Stimulated activated CD4-positive, alpha-beta T cell treated with anti-CD3 and anti-CD28 coated beads, Interleukin-12 subunit alpha, Interleukin-12 subunit beta, amount 100 ng/mL, for 48 hours (primary cell): ENCODE measurements at regions not wholly inside any gene's neighbourhood (a gene's known extent, or its start where the extent isn't known, plus 50 kb on each side); places are given as distances from the start of the nearest gene placed in this dataset.

Experiments used
- DNase-seq, 3 donors: peaks; one replicate each; pipeline ENCODE4 v3.0.0-alpha.2; 2020; ENCODE audit warnings: low read depth in 2 of 3, low spot score in 1 of 3

DNA sequence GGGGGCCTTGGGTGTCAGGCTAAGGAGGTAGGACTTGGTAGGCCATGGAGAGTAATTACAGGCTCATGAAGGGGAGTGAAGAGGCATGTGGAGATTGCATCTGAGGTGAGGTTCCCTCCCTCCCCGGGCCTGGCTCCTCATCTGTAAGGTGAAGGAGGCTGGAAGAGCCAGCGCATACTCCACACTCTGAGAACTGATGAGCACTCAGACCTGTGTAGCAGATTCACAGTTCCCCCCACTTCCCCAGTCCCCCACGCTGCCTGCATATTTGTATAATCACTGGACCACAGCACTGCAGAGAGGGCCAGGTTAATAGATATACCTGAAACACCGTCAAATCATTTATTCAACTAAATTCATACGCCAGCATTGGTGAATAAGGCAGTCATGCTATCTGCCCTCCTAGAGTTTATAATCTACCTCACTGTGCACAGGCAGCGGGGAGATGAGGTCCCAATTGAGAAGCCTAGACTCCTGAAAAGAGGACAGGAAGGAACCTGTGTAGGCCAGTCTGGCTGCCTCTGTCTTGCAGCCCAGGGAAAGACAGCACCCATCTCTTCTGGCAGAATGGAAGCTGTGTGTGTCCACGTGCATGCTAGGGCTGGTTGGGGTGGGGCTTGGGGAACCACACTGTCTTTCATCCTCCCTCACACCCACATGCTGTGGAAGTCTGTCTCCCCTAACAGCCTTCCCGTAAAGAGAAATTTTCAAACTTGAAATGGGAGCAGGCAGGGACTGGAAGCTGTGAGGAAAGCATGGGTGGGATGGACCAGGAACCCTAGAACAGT lies 110.6 kb upstream of the ATP1A1 start:
- DNase-seq, result no peak

DNA sequence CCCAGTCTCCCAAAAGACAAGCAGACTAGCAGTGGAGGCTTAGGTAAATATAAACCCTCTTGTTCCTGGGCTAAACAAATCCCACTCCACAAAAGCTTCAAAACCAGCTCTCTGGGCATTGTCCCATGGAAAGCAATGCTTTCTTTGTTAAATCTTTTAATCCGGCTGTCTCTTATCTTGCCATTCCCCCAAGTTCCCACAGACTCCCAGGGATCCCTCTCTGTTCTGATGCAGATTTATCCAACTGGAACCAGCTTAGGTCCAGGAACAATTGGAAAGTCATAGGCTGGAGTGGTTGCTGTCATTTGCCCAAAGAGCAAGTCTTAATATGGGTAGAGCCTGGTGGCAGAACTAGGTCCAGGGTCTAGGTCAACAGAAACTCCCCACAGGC lies 110.1 kb upstream of the ATP1A1 start:
- DNase-seq, result no peak

DNA sequence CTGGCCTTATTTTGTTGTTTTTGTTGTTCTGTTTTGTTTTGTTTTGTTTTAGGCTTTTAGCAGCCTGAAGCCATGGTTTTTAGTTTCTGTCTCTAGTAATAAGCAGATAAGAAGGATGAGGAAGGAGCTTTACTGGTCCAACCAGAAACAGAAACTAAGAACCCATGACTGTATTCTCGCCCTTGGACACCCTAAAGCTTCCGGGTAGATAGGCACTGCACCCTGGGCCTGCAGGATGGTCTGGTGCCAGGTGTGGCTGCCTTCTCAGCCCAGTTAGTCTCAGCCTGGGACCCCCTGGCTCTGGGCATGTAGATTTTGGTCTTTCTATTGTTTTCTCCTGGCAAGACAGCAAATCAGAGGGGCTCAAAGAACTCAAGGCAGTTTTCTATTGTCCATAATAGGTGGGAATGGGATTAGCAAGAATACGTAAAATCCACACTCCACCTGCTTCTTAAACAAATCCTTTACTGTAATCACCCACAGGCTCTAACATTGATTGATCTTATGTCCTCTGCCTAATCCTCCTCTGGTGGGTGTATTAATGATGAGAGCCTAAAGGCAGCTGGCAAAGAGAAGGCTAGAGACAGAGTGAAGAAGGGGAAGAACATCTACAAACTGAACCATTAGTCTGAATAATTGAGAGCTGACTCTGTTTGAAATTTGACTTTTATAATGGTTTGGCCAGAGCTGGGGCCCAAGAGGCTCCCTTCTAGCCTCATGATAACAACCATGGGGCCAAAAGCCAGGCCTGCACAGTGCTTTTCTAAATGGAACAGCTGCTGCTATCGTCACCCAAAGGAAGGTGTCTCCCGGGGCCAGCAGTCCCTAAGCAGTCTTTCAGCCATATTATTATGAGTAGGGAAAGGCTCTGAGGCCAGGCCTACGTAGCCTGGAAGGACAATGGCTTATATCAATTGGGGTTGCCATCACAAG lies 106.8 kb upstream of the ATP1A1 start:
- no peak for DNase-seq

DNA sequence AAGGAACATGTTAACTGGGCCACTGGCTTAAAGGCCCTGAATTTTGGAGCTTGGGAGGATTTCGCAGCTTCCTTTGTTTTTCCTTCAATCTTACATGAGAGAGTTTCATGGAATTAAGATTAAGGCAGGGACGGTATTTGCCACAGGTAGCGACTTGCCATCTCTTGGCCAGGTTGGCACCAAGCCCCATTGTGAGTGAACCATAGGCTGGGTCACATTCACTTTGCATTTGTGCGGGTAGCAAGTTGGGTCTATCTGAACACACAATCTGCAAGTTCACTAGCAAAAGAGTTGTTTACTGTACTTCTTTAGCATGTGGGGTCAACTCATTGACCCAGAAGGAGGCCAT lies 106.2 kb upstream of the ATP1A1 start:
- no peak for DNase-seq

DNA sequence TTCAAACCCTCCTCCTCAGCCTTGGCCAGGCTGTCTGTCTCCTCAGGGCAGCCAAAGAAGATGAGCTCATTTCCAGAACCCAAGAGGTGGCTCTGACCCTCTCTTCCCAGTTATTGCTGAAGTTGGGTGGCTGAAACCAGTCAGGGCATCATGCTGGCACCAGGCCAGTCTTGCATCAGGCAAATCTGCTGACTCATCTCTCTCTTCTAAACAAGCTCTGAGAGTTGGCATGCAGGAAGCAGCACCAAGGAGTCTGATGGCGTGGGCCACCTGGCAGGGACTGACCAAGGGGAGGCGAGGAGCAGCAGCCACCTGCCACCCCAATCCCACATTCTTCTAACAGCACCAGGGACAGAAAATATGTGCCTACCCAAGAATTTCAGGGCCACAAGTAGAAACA lies 104.8 kb upstream of the ATP1A1 start:
- peak in 1 of 3 donors; percentile 9 for DNase-seq

DNA sequence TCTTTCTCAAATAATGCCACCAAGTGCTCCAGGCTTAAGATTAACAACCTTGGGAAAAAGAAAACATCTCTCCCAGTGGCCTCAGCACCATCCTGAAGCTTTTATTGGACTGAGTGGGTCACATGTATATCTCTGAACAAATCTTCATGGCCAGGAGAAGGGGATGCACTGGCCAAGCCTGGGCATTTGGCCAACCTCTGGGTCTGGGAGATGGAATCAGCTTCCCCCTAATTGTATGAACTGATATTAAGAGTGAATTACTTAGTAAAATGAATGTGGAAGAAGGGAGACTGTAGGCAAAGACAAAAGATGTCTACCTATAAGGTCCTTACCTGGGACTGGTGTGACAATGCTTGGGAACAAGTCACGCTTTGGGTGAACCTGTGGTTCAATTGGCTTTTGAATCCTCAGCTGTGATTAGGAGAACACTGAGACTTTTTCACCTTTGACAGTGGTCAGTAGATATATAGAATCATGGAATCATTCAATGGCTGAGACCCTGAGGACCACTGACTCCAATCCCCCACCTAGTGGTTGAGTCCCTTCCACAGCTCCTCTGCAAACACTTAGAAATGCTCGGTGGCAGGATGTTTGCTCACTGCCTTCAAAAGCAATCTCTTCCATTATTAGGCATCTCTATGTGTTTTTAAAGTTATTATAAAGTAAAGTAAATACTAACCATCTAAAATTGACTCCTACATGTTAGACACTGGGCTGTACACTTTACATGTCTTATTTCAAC lies 102.6 kb upstream of the ATP1A1 start:
- DNase-seq, result no peak

DNA sequence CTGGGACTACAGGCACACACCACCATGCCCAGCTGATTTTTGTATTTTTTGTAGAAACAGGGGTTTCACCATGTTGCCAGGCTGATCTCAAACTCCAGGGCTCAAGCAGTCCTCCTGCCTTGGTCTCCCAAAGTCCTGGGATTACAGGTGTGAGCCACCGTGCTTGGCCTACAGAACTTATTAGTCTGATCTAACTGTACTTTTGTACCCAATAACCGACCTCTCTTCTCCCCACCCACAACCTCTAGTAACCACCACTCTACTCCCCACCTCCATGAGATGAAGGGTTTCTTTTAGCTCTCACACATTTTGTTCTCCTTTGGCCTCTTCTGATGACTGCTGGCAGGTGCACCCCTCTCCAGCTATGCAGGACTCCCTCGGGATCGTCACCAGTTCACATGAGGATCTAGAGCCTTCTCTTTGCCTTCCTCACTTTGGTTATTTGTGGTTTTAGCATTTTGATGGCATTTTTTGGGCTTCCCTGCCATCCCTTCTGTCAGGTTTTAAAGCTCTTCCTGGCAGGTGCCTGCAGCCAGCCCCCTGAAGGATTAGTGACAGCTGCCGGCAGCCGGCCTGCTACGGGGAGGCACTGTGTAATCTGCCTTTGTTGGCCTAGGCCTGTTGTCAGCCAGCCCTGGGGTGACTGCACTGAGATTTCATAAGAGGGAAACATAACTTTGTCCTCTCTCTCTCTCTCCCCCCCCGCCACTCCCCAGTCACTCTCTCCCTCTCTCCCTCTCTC lies 99.8 kb upstream of the ATP1A1 start:
- DNase-seq, result no peak

DNA sequence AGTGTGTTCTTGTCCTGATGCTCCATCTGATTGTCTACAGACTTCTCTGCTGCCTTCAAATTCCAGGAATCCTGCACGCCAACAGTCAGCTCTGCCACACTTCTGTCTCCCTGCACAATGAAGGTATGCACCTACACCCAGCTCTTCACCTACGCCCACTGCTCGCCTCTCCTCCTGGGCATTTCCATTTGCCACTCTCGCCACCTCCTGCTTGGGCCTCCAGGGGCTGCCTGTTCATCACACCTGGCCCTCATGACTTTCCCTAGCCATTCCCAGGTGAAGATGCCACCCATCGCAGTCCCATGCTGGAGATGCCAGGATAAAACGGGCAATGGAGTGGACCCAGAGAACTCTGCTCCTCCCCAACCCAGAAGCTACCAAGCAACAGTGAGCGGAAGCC lies 96.5 kb upstream of the ATP1A1 start:
- DNase-seq, result no peak

DNA sequence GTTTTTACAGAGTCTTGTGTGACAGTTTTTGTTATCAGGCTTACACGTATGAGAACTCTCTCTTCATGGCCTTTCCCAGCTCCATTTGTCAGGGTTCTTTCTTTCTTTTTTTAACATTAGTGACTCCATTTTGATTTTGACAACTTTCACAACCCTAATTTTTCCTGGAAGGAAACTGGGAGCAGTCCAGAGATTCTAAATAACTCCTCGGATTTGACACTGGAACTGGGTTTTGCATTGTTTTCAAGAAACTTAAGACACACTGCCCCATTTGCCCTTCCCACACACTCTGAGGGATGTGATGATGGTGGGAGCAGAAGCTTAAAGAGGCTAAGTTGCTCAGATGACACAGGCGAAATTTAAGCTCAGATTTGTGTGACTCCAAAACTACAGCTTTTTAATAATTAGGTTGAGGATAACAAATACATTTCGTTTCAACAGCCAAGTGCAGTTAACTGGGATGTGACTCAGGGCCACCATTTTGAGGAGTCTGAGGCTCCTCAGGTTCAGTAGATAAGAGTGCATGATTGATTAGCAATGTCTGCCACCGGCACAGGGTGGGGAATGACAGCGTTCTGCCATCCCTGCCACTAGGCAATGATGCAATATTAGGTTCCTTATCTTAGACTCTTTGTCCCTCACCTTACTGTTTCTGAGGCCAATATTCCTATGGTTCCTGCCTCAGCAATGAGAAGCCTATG lies 95.1 kb upstream of the ATP1A1 start:
- DNase-seq, result no peak

DNA sequence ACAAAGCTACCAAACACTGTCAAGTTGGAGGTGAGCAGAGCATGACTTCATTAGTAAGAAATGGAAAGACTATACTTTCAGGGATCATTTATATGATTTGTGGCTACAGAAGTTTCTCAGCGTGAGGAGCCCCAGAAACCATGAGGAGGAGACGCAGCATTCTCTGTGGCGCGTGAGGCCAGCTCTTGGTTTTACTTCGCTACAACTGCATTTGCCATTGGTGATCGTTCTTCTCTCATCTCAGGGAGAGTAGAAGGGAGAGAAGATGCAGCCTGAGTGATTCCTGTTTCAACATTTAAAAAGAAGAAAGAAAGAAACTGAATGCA lies 94.5 kb upstream of the ATP1A1 start:
- no peak for DNase-seq

DNA sequence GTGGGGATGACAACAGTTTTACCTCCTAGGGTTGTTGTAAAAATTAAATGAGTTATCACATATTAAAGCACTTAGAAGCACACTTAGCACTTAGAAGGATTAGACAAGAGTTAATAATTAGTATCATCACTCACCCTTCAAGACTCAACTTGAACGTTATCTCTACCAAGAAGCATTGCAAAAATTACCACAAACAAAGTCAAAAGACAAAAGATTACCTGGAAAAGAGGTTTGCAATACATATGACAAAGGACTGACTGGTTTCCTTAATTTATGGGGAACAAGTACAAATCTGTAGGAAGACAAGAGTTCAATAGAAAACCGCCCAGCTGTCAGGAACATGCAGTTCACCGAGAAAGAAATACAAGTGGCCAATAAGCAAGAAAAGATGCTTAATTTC lies 93.3 kb upstream of the ATP1A1 start:
- no peak for DNase-seq

DNA sequence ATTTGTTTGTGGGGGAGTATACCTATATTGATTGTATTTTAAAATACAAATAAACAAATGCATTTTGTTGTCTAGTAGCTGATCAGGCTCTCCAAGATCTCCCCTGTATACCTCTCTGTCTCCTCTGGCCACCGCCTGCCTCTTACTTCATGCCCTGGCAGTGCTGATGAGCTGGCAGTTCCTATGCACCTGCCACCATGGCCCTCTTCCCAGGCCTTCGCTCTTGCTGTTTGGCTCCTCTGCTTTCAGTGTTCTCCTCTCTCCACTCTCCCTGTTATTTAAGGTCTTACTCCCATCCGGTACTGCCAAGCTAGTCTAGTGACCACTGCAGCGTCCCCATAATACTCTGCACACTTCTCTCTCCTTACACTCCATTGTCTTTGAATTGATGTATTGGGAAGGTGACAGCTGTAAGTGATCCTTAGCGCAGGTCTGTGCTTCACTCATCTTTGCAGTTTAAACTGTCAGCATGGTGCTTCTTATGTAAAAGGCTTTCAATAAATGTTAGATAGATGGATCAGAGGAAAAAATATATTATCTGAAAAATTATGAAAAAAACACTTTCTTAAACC lies 88.1 kb upstream of the ATP1A1 start:
- no peak for DNase-seq

DNA sequence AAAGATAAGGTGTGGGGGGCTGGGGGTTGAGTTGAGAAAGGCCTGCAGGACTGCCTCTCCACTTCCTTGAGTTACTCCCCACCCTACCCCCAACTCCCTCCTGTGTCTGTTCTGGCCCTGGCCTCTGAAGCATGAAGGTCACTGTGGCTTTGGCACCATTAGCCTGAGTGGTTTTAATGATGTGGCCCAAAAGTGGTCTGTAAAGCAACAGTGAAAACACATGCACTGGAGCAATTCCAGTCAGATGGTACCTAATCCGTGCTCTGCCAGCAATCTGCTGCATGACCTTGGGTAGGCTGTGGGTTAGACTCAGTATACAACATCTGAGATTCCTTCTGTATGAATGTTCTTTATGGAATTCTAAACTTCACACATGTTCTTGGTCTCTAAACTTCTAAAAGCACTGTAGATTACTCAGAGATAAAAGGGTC lies 86.5 kb upstream of the ATP1A1 start:
- no peak for DNase-seq

DNA sequence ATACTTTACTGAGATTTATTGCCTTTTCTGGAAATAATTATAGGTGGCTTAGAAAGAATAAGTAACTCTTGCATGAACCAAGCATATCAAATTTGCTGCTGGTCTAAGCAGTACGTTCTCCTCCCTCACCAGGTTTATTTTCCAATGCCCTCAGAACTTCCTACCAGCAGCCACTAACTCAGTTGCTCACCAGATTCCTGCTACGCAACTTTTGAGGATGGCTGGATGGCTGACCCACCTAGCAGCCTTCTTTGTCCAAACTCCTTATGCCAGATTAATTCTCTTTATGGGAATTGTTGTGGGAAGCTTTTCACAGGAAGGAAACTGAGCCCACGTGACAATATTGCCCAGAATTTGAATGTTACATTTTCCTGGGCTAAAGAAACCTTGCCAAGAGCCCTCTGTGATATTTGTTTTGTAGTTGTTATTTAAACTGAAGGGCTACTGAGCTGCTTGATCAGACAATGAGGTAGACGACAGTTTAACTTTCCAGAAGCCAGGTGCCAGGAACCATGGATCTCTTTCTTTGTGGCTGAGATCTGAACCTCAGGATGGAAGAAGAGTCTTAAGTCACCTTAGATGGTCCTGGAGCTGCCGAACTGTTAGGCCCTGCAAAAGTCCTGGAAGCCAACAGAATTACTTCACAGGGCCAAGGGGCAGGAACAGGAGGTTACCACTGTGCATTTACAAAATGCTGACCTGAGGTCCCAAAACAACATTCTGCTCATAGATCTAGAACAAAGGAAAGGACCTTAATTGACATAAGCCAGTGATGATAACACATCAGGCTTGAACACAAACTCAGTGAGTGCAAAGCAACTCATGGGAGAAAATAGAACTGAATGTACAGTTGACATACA lies 85.5 kb upstream of the ATP1A1 start:
- DNase-seq, result no peak

DNA sequence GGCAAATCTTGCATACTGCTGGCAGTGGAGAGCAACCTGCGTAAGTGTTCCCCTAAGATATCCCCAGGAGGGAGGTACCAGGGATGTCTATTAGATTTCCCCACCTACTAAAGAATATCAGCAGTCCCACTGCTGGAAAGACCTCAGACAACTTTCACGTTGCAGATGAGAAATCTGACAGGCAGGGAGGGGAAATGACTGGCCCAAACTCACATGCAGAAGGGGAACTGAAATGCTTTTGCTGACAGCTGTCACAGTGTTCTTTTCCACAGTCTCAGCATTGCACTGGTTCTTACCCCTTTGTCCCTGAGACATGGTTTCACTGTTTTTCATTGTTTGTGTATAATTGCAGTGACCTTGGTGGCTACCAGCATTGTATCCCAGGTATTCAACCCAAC lies 84.8 kb upstream of the ATP1A1 start:
- no peak for DNase-seq

DNA sequence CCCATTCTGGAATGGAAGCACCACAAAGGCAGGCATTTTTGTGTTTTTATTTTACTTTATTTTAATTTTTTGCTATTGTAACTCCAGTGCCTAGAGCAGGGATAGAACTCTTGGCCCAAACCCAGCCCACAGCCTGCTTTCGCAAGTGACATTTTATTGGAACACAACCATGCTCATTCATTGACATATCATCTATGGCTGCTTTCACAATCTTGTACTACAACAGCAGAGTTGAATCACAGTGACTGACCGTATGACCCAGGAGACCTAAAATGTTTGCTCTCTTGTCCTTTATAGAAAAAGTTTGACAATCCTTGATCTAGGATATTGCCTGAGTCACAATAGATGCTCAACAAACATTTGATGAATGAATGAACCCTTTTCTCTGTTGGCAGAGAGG lies 83.9 kb upstream of the ATP1A1 start:
- DNase-seq, result no peak

DNA sequence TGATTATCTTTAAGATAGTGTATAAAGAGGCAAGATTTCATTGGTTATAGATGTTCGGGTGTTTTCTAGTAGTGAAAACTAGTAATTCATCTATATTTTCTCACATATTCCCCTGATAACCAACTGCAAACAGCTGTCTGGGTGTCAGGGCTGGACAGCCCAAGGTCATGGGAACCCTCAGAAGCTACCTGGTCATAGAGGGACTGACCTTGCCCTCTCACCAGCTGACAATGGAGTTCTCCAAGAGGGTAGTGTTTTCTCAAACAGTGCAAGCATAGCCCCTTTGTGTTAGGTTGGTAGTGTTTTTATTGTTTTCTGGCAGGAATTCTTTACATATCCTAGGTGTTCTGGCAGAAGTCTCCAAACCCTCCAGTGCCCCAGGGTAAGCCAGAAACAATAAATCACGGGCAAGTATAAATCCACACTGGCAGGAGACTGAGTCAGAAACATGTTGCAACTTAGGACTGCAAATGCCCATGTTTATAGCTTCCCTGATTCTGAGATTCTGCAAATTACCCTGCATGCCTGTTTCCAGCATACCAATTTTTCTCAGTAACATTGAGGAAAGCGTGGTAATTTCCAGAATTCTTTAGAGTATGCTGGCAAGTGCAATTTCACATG lies 82.8 kb upstream of the ATP1A1 start:
- DNase-seq, result no peak

DNA sequence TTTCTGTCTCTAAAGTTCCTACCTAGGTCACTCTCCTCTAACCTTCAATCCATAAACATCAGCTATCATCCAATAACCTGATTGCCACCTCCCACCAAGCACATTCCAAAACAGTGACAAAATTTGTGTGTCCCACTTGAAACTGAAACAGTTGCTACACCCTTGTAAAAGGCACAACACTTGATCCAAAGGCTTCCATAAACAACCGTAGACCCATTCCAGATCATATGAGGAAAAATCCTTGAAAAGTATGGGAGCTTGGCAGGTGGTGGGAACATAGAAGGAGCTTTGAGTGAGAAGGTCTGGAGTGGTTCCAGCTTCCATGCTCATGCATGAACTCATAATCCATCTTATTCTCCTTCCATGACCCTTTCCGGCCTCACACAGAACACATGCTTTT lies 82.0 kb upstream of the ATP1A1 start:
- DNase-seq, result no peak
